MM.1S (cell line): ENCODE measurements at regions not wholly inside any gene's neighbourhood (a gene's known extent, or its start where the extent isn't known, plus 50 kb on each side); places are given as distances from the start of the nearest gene placed in this dataset.

Experiments
- DNase-seq: peaks from one replicate; pipeline ENCODE4 v3.0.0-alpha.2; 2015
- H2AFZ ChIP-seq: fragments of 300-600 bp; sonication (generic); 2 replicates; pipeline ENCODE4 v1.6.0; 2016; ENCODE audit warnings: antibody characterized with exemption, low read length
- H3F3A ChIP-seq: fragments of 300-600 bp; sonication (generic); 2 replicates; pipeline ENCODE4 v1.6.1; 2016; ENCODE audit warnings: mild to moderate bottlenecking, antibody characterized with exemption, low read length, moderate library complexity, mixed read lengths; ENCODE audit not compliant: insufficient read depth
- H3K27ac ChIP-seq: fragments of 300-600 bp; sonication (generic); 2 replicates; pipeline ENCODE4 v1.5.1; 2016; ENCODE audit warnings: mild to moderate bottlenecking, low read length
- H3K27me3 ChIP-seq: fragments of 300-600 bp; sonication (generic); replicated peaks from 2 replicates; pipeline ENCODE4 v1.6.0; 2016; ENCODE audit warnings: low read length; ENCODE audit not compliant: insufficient read depth
- H3K36me3 ChIP-seq: fragments of 300-600 bp; sonication (generic); replicated peaks from 2 replicates; pipeline ENCODE4 v1.6.1; 2016; ENCODE audit warnings: mild to moderate bottlenecking, low read length, mixed read lengths; ENCODE audit not compliant: insufficient read depth
- H3K4me1 ChIP-seq: fragments of 300-600 bp; sonication (generic); 2 replicates; pipeline ENCODE4 v1.6.1; 2016; ENCODE audit warnings: low read length, mixed read lengths
- H3K4me2 ChIP-seq: fragments of 300-600 bp; sonication (generic); 2 replicates; pipeline ENCODE4 v1.6.0; 2016; ENCODE audit warnings: low read depth, low read length
- H3K4me3 ChIP-seq: fragments of 300-600 bp; sonication (generic); 2 replicates; pipeline ENCODE4 v1.5.1; 2016; ENCODE audit warnings: low read length, mixed read lengths
- H3K79me2 ChIP-seq: fragments of 300-600 bp; sonication (generic); 2 replicates; pipeline ENCODE4 v1.6.1; 2016; ENCODE audit warnings: mixed run types, low read length, mixed read lengths
- H3K9ac ChIP-seq: fragments of 300-600 bp; sonication (generic); 2 replicates; pipeline ENCODE4 v1.6.1; 2016; ENCODE audit warnings: low read length, mixed read lengths
- H3K9me2 ChIP-seq: fragments of 300-600 bp; sonication (generic); replicated peaks from 2 replicates; pipeline ENCODE4 v1.6.1; 2016; ENCODE audit warnings: mild to moderate bottlenecking, low read length, mixed read lengths; ENCODE audit not compliant: insufficient read depth
- H3K9me3 ChIP-seq: fragments of 300-600 bp; sonication (generic); replicated peaks from 2 replicates; pipeline ENCODE4 v1.6.1; 2016; ENCODE audit warnings: mild to moderate bottlenecking, low read length, mixed read lengths; ENCODE audit not compliant: insufficient read depth
- H4K20me1 ChIP-seq: fragments of 300-600 bp; sonication (generic); 2 replicates; pipeline ENCODE4 v1.6.1; 2016; ENCODE audit warnings: mild to moderate bottlenecking, low read length, moderate library complexity, mixed read lengths; ENCODE audit not compliant: insufficient read depth
- CTCF ChIP-seq: fragments of 300-600 bp; sonication (generic); IDR thresholded peaks from 2 replicates; pipeline ENCODE4 v1.5.1; 2016; ENCODE audit warnings: antibody characterized with exemption, low read length, mixed read lengths
- EZH2 ChIP-seq: fragments of 300-600 bp; sonication (generic); optimal IDR thresholded peaks from 2 replicates; pipeline ENCODE3; 2017; ENCODE audit warnings: low read depth, mild to moderate bottlenecking, antibody characterized with exemption, low read length, mixed read lengths
- EZH2phosphoT487 ChIP-seq: fragments of 300-600 bp; sonication (generic); IDR thresholded peaks from 2 replicates; pipeline ENCODE4 v1.6.1; 2018; ENCODE audit warnings: antibody characterized with exemption, low read length

- H3K27me3 ChIP-seq = peaks cover 29% of the 10 kb centered on the region
- no peaks in the 10 kb centered on the region for H3K9me3 ChIP-seq
- H3F3A ChIP-seq = no peaks in the 10 kb centered on the region
- H4K20me1 ChIP-seq = no peaks in the 10 kb centered on the region
- H3K36me3 ChIP-seq = no peaks in the 10 kb centered on the region
- no peak overlapping the region for H3K9ac ChIP-seq
- no peak overlapping the region for H2AFZ ChIP-seq
- no peaks in the 10 kb centered on the region for H3K9me2 ChIP-seq
- H3K4me3 ChIP-seq = no peak overlapping the region
- no peak overlapping the region for H3K4me2 ChIP-seq
- H3K4me1 ChIP-seq = no peaks in the 10 kb centered on the region
- no peak for DNase-seq
- H3K79me2 ChIP-seq = no peaks in the 10 kb centered on the region
- no peak overlapping the region for H3K27ac ChIP-seq
- no peak for TF ChIP-seq CTCF
- TF ChIP-seq EZH2phosphoT487 = no peak
- TF ChIP-seq EZH2 = no peak
Observed at GRCh38 chr7:156168434-156168833, 356.2 kb upstream of the SHH start.

GRCh38 chr7:156167987-156168386, 355.7 kb upstream of the SHH start:
- Histone ChIP-seq H3K27ac (no peak overlapping the region), H2AFZ (no peak overlapping the region), H4K20me1 (no peaks in the 10 kb centered on the region), H3K4me3 (no peak overlapping the region), H3K9me3 (no peaks in the 10 kb centered on the region), H3F3A (no peaks in the 10 kb centered on the region), H3K36me3 (no peaks in the 10 kb centered on the region), H3K4me1 (no peaks in the 10 kb centered on the region), H3K79me2 (no peaks in the 10 kb centered on the region), H3K9ac (no peak overlapping the region), H3K9me2 (no peaks in the 10 kb centered on the region), H3K27me3 (peaks cover 27% of the 10 kb centered on the region), H3K4me2 (no peak overlapping the region)
- no peak for TF ChIP-seq EZH2
- DNase-seq = no peak

- Histone ChIP-seq H3K9me2 (no peaks in the 10 kb centered on the region), H3K27me3 (peaks cover 27% of the 10 kb centered on the region), H3K4me3 (no peak overlapping the region), H3K4me1 (no peaks in the 10 kb centered on the region), H3K9me3 (no peaks in the 10 kb centered on the region), H3K36me3 (no peaks in the 10 kb centered on the region), H3K79me2 (no peaks in the 10 kb centered on the region), H3K4me2 (no peak overlapping the region), H3K9ac (no peak overlapping the region), H2AFZ (no peak overlapping the region), H4K20me1 (no peaks in the 10 kb centered on the region), H3F3A (no peaks in the 10 kb centered on the region), H3K27ac (no peak overlapping the region)
- DNase-seq = no peak
- TF ChIP-seq EZH2 (no peak), EZH2phosphoT487 (no peak), CTCF (no peak)
Observed at GRCh38 chr7:156167417-156167807, 355.1 kb upstream of the SHH start.

GRCh38 chr7:156166692-156167416, 354.6 kb upstream of the SHH start:
- Histone ChIP-seq H3K4me1 (no peaks in the 10 kb centered on the region), H3K9me2 (no peaks in the 10 kb centered on the region), H3K79me2 (no peaks in the 10 kb centered on the region), H3K27me3 (peaks cover 24% of the 10 kb centered on the region), H3K4me3 (no peak overlapping the region), H3K4me2 (no peak overlapping the region), H3K36me3 (no peaks in the 10 kb centered on the region), H3K27ac (no peak overlapping the region), H3K9ac (no peak overlapping the region), H3K9me3 (no peaks in the 10 kb centered on the region), H4K20me1 (no peaks in the 10 kb centered on the region), H3F3A (no peaks in the 10 kb centered on the region), H2AFZ (no peak overlapping the region)
- no peak for TF ChIP-seq CTCF
- no peak for TF ChIP-seq EZH2phosphoT487
- TF ChIP-seq EZH2 = no peak
- DNase-seq = no peak
